Activated naive CD4-positive, alpha-beta T cell treated with anti-CD3 and anti-CD28 coated beads, Interleukin-2, amount 50 U/mL, for 16 hours (primary cell): ENCODE measurements at regions not wholly inside any gene's neighbourhood (a gene's known extent, or its start where the extent isn't known, plus 50 kb on each side); places are given as distances from the start of the nearest gene placed in this dataset.
"Not testable (repeated sequence)": the region's sequence is repeated elsewhere in the genome, so short reads cannot be mapped to it uniquely, and the experiment has no call there.

Experiments used
- DNase-seq: peaks from one replicate; pipeline ENCODE4 v3.0.0-alpha.2; 2020

- no peak for DNase-seq
These were observed 651.8 kb downstream of the C4orf33 start for GRCh38 chr4:129747756-129748155.

GRCh38 chr4:129748991-129749390, 653.0 kb downstream of the C4orf33 start:
- DNase-seq = no peak

GRCh38 chr4:129751646-129752045, 655.7 kb downstream of the C4orf33 start:
- DNase-seq = no peak

- DNase-seq = no peak
These were observed 687.6 kb downstream of the C4orf33 start for GRCh38 chr4:129783596-129783995.

GRCh38 chr4:129788486-129788885, 692.5 kb downstream of the C4orf33 start:
- DNase-seq = no peak

GRCh38 chr4:129804461-129804981, 708.6 kb downstream of the C4orf33 start:
- no peak for DNase-seq

- DNase-seq = no peak
These were observed 711.0 kb downstream of the C4orf33 start for GRCh38 chr4:129806986-129807385.

GRCh38 chr4:129808242-129808641, 712.3 kb downstream of the C4orf33 start:
- no peak for DNase-seq

- no peak for DNase-seq
These were observed 725.1 kb downstream of the C4orf33 start for GRCh38 chr4:129821073-129821472.

- DNase-seq = no peak
These were observed 726.0 kb downstream of the C4orf33 start for GRCh38 chr4:129821963-129822362.

- no peak for DNase-seq
These were observed 726.7 kb downstream of the C4orf33 start for GRCh38 chr4:129822701-129823100.

GRCh38 chr4:129823105-129823504, 727.2 kb downstream of the C4orf33 start:
- DNase-seq = no peak

- DNase-seq = no peak
These were observed 733.4 kb downstream of the C4orf33 start for GRCh38 chr4:129829373-129829772.

- no peak for DNase-seq
These were observed 743.7 kb downstream of the C4orf33 start for GRCh38 chr4:129839687-129840086.

- no peak for DNase-seq
These were observed 746.1 kb downstream of the C4orf33 start for GRCh38 chr4:129842096-129842495.

GRCh38 chr4:129852434-129852833, 756.5 kb downstream of the C4orf33 start:
- DNase-seq = no peak

- DNase-seq = not testable (repeated sequence)
These were observed 757.9 kb downstream of the C4orf33 start for GRCh38 chr4:129853685-129854467.

- no peak for DNase-seq
These were observed 766.5 kb downstream of the C4orf33 start for GRCh38 chr4:129862461-129862860.

GRCh38 chr4:129863206-129863605, 767.3 kb downstream of the C4orf33 start:
- no peak for DNase-seq

GRCh38 chr4:129883996-129884395, 788.0 kb downstream of the C4orf33 start:
- DNase-seq = no peak

- DNase-seq = no peak
These were observed 801.2 kb downstream of the C4orf33 start for GRCh38 chr4:129897111-129897510.

- DNase-seq = no peak
These were observed 803.9 kb downstream of the C4orf33 start for GRCh38 chr4:129899849-129900248.

- DNase-seq = no peak
These were observed 804.5 kb downstream of the C4orf33 start for GRCh38 chr4:129900430-129900953.

- no peak for DNase-seq
These were observed 805.3 kb downstream of the C4orf33 start for GRCh38 chr4:129901205-129901604.

GRCh38 chr4:129903861-129904260, 807.9 kb downstream of the C4orf33 start:
- no peak for DNase-seq
